ENCODE measurements at regions not wholly inside any gene's neighbourhood (a gene's known extent, or its start where the extent isn't known, plus 50 kb on each side); places are given as distances from the start of the nearest gene placed in this dataset.
"Not testable (repeated sequence)": the region's sequence is repeated elsewhere in the genome, so short reads cannot be mapped to it uniquely, and the experiment has no call there.

DNA sequence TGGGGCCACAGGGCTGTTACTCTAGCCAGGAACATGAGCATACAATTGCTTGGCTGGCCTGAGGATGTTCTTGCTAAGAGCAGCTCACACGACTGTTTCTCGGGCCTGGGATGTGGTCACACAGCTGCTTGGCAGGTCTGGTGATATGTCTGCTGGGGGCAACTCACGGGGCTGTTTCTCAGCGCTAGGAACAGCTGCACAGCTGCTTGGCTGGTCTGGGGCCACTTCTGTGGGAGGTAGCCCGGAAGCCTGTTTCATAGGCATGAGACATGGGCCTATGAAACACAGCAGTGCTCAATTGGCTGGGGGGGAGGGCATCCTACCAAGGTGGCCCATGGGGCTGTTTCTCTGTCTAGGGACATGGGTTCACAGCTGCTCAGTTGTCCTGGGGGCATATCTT, 73.4 kb upstream of the DDHD1 start:
- Histone ChIP-seq H3K4me3 (no peak overlapping the region), H3K36me3 (no peaks in the 10 kb centered on the region), H3K27ac (no peak overlapping the region), H3K27me3 (replicated peaks; ENCODE audit: insufficient read depth) (no peaks in the 10 kb centered on the region), H3K4me1 (ENCODE audit: control insufficient read depth in 1 of 2, low read depth in 2 of 2) (no peaks in the 10 kb centered on the region), H3K9me3 (peaks cover 8% of the 10 kb centered on the region)
- ATAC-seq (ENCODE audit: insufficient number of reproducible peaks, low FRiP score, low read depth) (no peak), DNase-seq (ENCODE audit: low spot score) (no peak)
- TF ChIP-seq, protein P1, sequence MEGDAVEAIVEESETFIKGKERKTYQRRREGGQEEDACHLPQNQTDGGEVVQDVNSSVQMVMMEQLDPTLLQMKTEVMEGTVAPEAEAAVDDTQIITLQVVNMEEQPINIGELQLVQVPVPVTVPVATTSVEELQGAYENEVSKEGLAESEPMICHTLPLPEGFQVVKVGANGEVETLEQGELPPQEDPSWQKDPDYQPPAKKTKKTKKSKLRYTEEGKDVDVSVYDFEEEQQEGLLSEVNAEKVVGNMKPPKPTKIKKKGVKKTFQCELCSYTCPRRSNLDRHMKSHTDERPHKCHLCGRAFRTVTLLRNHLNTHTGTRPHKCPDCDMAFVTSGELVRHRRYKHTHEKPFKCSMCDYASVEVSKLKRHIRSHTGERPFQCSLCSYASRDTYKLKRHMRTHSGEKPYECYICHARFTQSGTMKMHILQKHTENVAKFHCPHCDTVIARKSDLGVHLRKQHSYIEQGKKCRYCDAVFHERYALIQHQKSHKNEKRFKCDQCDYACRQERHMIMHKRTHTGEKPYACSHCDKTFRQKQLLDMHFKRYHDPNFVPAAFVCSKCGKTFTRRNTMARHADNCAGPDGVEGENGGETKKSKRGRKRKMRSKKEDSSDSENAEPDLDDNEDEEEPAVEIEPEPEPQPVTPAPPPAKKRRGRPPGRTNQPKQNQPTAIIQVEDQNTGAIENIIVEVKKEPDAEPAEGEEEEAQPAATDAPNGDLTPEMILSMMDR (IDR thresholded peaks at IDR 0.05), result no peak

- peaks cover 8% of the 10 kb centered on the region for H3K9me3 ChIP-seq
- no peak overlapping the region for H3K4me3 ChIP-seq
- TF ChIP-seq, protein P1 (IDR thresholded peaks at IDR 0.05), result no peak
- no peaks in the 10 kb centered on the region for H3K27me3 ChIP-seq (replicated peaks; ENCODE audit: insufficient read depth)
- DNase-seq (ENCODE audit: low spot score), result no peak
- no peak for ATAC-seq (ENCODE audit: insufficient number of reproducible peaks, low FRiP score, low read depth)
- H3K27ac ChIP-seq, result no peak overlapping the region
- no peaks in the 10 kb centered on the region for H3K36me3 ChIP-seq
- peaks cover 3 to 7% of the 10 kb centered on the region in 2 donors for H3K4me1 ChIP-seq (ENCODE audit: control insufficient read depth in 1 of 2, low read depth in 2 of 2)
Measured at GRCh38 chr14:53220914-53221313, 67.8 kb upstream of the DDHD1 start.

DNA sequence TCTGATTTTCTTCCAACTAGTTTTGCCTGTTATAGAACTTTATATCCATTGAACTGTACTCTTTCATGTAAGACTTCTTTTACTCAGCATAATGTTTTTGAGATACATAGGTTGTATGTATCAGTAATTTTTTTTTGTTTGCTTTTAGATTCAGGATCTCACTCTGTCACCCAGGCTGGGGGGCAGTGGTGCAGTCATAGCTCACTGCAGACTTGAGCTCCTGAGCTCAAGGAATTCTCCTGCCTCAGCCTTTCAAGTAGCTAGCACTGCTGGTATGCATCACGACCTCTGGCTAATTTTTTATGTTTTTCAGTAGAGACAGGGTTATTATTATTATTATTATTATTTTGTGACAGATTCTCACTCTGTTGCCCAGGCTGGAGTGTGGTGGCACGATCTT, 65.0 kb upstream of the DDHD1 start:
- TF ChIP-seq, protein P1 (IDR thresholded peaks at IDR 0.05), result no peak
- Histone ChIP-seq H3K27me3 (replicated peaks; ENCODE audit: insufficient read depth) (no peaks in the 10 kb centered on the region), H3K9me3 (no peaks in the 10 kb centered on the region), H3K36me3 (no peaks in the 10 kb centered on the region), H3K4me1 (ENCODE audit: control insufficient read depth in 1 of 2, low read depth in 2 of 2) (peaks cover 3 to 7% of the 10 kb centered on the region in 2 donors), H3K4me3 (peak overlapping the region; percentile 84), H3K27ac (no peak overlapping the region)
- DNase-seq (ENCODE audit: low spot score) (no peak), ATAC-seq (ENCODE audit: insufficient number of reproducible peaks, low FRiP score, low read depth) (no peak)

- ATAC-seq (ENCODE audit: insufficient number of reproducible peaks, low FRiP score, low read depth) (peak; percentile 77), DNase-seq (ENCODE audit: low spot score) (peak; percentile 9)
- H3K36me3 ChIP-seq, result no peaks in the 10 kb centered on the region
- peak overlapping the region; percentile 84 for H3K4me3 ChIP-seq
- H3K27me3 ChIP-seq (replicated peaks; ENCODE audit: insufficient read depth), result no peaks in the 10 kb centered on the region
- TF ChIP-seq, protein P1 (IDR thresholded peaks at IDR 0.05), result peak; percentile 69
- H3K9me3 ChIP-seq, result no peaks in the 10 kb centered on the region
- H3K27ac ChIP-seq, result peak overlapping the region in 1 of 2 donors; percentile 38
- peaks cover 3 to 7% of the 10 kb centered on the region in 2 donors for H3K4me1 ChIP-seq (ENCODE audit: control insufficient read depth in 1 of 2, low read depth in 2 of 2)
Measured at GRCh38 chr14:53217316-53217994, 64.3 kb upstream of the DDHD1 start.

DNA sequence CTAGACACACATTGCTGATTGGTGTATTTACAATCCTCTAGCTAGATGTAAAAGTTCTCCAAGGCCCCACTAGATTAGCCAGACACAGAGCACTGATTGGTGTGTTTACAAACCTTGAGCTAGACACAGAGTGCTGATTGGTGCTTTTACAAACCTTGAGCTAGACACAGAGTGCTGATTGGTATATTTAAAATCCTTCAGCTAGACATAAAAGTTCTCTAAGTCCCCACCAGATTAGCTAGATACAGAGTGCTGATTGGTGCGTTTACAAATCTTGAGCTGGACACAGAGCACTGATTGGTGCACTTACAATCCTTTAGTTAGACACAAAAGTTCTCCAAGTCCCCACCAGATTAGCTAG, 63.8 kb upstream of the DDHD1 start:
- H3K9me3 ChIP-seq; H3K4me1 ChIP-seq (ENCODE audit: control insufficient read depth in 1 of 2, low read depth in 2 of 2); H3K36me3 ChIP-seq; ATAC-seq (ENCODE audit: insufficient number of reproducible peaks, low FRiP score, low read depth); H3K27ac ChIP-seq; DNase-seq (ENCODE audit: low spot score); H3K27me3 ChIP-seq (replicated peaks; ENCODE audit: insufficient read depth): not testable (repeated sequence)
- H3K4me3 ChIP-seq, result peak overlapping the region; percentile 84

- H3K4me1 ChIP-seq (ENCODE audit: control insufficient read depth in 1 of 2, low read depth in 2 of 2); DNase-seq (ENCODE audit: low spot score); H3K4me3 ChIP-seq; H3K27ac ChIP-seq; H3K27me3 ChIP-seq (replicated peaks; ENCODE audit: insufficient read depth); H3K9me3 ChIP-seq; ATAC-seq (ENCODE audit: insufficient number of reproducible peaks, low FRiP score, low read depth); H3K36me3 ChIP-seq: not testable (repeated sequence)
Measured at GRCh38 chr14:53216478-53216877, 63.4 kb upstream of the DDHD1 start.
